Stimulated activated CD4-positive, alpha-beta T cell treated with anti-CD3 and anti-CD28 coated beads, TNF-alpha, amount 100 ng/mL, for 24 hours (primary cell): ENCODE measurements at regions not wholly inside any gene's neighbourhood (a gene's known extent, or its start where the extent isn't known, plus 50 kb on each side); places are given as distances from the start of the nearest gene placed in this dataset.

Experiments
- DNase-seq, 3 experiments: peaks; one replicate each; pipeline ENCODE4 v3.0.0-alpha.2; 2020; ENCODE audit warnings: low read depth in 3 of 3

- DNase-seq: no peak
These were observed 89.1 kb upstream of the CFAP20DC start for GRCh38 chr3:59138966-59139365.

- DNase-seq: no peak
These were observed 87.6 kb upstream of the CFAP20DC start for GRCh38 chr3:59137415-59137814.

GRCh38 chr3:59136081-59136480 is 86.3 kb upstream of the CFAP20DC start:
- DNase-seq: no peak

GRCh38 chr3:59135096-59135495 is 85.3 kb upstream of the CFAP20DC start:
- DNase-seq: no peak

GRCh38 chr3:59133311-59133710 is 83.5 kb upstream of the CFAP20DC start:
- DNase-seq: no peak

- DNase-seq: no peak
These were observed 81.4 kb upstream of the CFAP20DC start for GRCh38 chr3:59131016-59131766.

GRCh38 chr3:59128685-59129084 is 78.9 kb upstream of the CFAP20DC start:
- no peak for DNase-seq

GRCh38 chr3:59127071-59127470 is 77.2 kb upstream of the CFAP20DC start:
- no peak for DNase-seq

GRCh38 chr3:59126446-59126845 is 76.6 kb upstream of the CFAP20DC start:
- DNase-seq: no peak

GRCh38 chr3:59121346-59122144 is 71.7 kb upstream of the CFAP20DC start:
- DNase-seq: no peak

- DNase-seq: no peak
These were observed 69.1 kb upstream of the CFAP20DC start for GRCh38 chr3:59118928-59119327.

- DNase-seq: no peak
These were observed 67.6 kb upstream of the CFAP20DC start for GRCh38 chr3:59117396-59117795.

- DNase-seq: no peak
These were observed 66.4 kb upstream of the CFAP20DC start for GRCh38 chr3:59116233-59116537.

GRCh38 chr3:59115364-59116232 is 65.8 kb upstream of the CFAP20DC start:
- DNase-seq: no peak

GRCh38 chr3:59107856-59108815 is 58.3 kb upstream of the CFAP20DC start:
- no peak for DNase-seq

GRCh38 chr3:59106085-59106648 is 56.3 kb upstream of the CFAP20DC start:
- DNase-seq: no peak

GRCh38 chr3:59103552-59103951 is 53.7 kb upstream of the CFAP20DC start:
- DNase-seq: no peak

- no peak for DNase-seq
These were observed 51.5 kb upstream of the CFAP20DC start for GRCh38 chr3:59101231-59101736.
